DOHH2 (cell line): ENCODE measurements at regions not wholly inside any gene's neighbourhood (a gene's known extent, or its start where the extent isn't known, plus 50 kb on each side); places are given as distances from the start of the nearest gene placed in this dataset.

Source experiments
- H3F3A ChIP-seq: fragments of 200-600 bp; sonication (generic), shearing (Covaris generic); 2 replicates; pipeline ENCODE4 v1.6.0; 2016; ENCODE audit warnings: antibody characterized with exemption, mild to moderate bottlenecking; ENCODE audit not compliant: control insufficient read depth, insufficient read depth
- H3K27ac ChIP-seq: fragments of 200-600 bp; sonication (generic); 2 replicates; pipeline ENCODE4 v1.5.1; 2014; ENCODE audit warnings: low read depth, mild to moderate bottlenecking, low read length, moderate library complexity
- H3K27me3 ChIP-seq: fragments of 200-600 bp; sonication (generic); 2 replicates; pipeline ENCODE4 v1.6.1; 2014; ENCODE audit warnings: mild to moderate bottlenecking, low read length, mixed read lengths; ENCODE audit not compliant: control insufficient read depth
- H3K36me3 ChIP-seq: fragments of 200-600 bp; sonication (generic); 2 replicates; pipeline ENCODE4 v1.6.1; 2014; ENCODE audit warnings: mild to moderate bottlenecking, low read length, moderate library complexity, mixed read lengths; ENCODE audit not compliant: control insufficient read depth
- H3K4me1 ChIP-seq: fragments of 200-600 bp; sonication (generic); 2 replicates; pipeline ENCODE4 v1.6.1; 2014; ENCODE audit warnings: mild to moderate bottlenecking, low read length, mixed read lengths; ENCODE audit not compliant: control insufficient read depth
- H3K4me2 ChIP-seq: fragments of 200-600 bp; sonication (generic); 2 replicates; pipeline ENCODE4 v1.6.0; 2014; ENCODE audit warnings: mild to moderate bottlenecking, low read length, moderate library complexity
- H3K4me3 ChIP-seq: fragments of 200-600 bp; sonication (generic); 2 replicates; pipeline ENCODE4 v1.5.1; 2014; ENCODE audit warnings: mild to moderate bottlenecking, low read length, mixed read lengths
- H3K79me2 ChIP-seq: fragments of 200-600 bp; sonication (generic); 2 replicates; pipeline ENCODE4 v1.6.1; 2014; ENCODE audit warnings: mild to moderate bottlenecking, low read length, mixed read lengths; ENCODE audit not compliant: control insufficient read depth
- H3K9me2 ChIP-seq: fragments of 200-600 bp; sonication (generic); replicated peaks from 2 replicates; pipeline ENCODE4 v1.6.1; 2014; ENCODE audit warnings: mild to moderate bottlenecking, low read length, mixed read lengths; ENCODE audit not compliant: control insufficient read depth
- H3K9me3 ChIP-seq: fragments of 200-600 bp; sonication (generic); 2 replicates; pipeline ENCODE4 v1.6.1; 2014; ENCODE audit warnings: antibody characterized with exemption, low read length, mixed read lengths; ENCODE audit not compliant: control insufficient read depth, insufficient read depth
- H4K20me1 ChIP-seq: fragments of 200-600 bp; sonication (generic); 2 replicates; pipeline ENCODE4 v1.6.0; 2014; ENCODE audit warnings: low read depth, mild to moderate bottlenecking, antibody characterized with exemption, low read length, moderate library complexity; ENCODE audit not compliant: control insufficient read depth, insufficient read depth
- CTCF ChIP-seq: fragments of 200-600 bp; sonication (generic); IDR thresholded peaks from one replicate; pipeline ENCODE4 v1.5.1; 2014; ENCODE audit warnings: antibody characterized with exemption, mild to moderate bottlenecking, low read depth, low read length; ENCODE audit not compliant: poor library complexity, severe bottlenecking
- EZH2phosphoT487 ChIP-seq: fragments of 200-600 bp; sonication (generic); IDR thresholded peaks from 2 replicates; pipeline ENCODE4 v1.6.1; 2017; ENCODE audit warnings: borderline replicate concordance, mild to moderate bottlenecking, antibody characterized with exemption, low read length, moderate library complexity, mixed read lengths

DNA sequence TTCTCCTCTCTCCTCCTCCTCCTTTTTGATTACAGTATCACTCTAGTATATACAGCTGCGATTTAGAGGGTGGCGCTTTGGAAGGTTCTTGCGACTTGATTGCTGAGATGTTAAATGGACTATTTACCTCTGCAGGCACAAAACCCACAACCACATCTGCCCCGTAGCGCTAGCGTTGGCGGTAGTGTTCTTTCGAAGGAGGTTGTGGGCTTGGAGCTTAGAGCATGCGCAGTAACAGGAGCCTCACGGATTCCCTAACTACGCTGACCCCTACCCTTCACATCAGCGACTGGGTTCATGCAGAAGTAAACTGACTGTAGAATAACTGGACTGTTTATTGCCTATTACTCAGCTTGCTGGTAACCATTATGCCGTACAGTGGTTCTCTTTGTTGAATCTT is 58.0 kb downstream of the CGGBP1 start:
- Histone ChIP-seq H3K36me3 (no peaks in the 10 kb centered on the region), H3K4me1 (peaks cover 37% of the 10 kb centered on the region), H3K4me3 (no peak overlapping the region), H3K27me3 (no peaks in the 10 kb centered on the region), H3K9me3 (no peaks in the 10 kb centered on the region), H4K20me1 (no peaks in the 10 kb centered on the region), H3K79me2 (no peaks in the 10 kb centered on the region), H3K9me2 (no peaks in the 10 kb centered on the region), H3K4me2 (no peak overlapping the region), H3F3A (no peaks in the 10 kb centered on the region), H3K27ac (no peak overlapping the region)
- TF ChIP-seq EZH2phosphoT487 (no peak), CTCF (no peak)

- Histone ChIP-seq H3K79me2 (no peaks in the 10 kb centered on the region), H3K4me1 (peaks cover 25% of the 10 kb centered on the region), H3K36me3 (no peaks in the 10 kb centered on the region), H3K9me2 (no peaks in the 10 kb centered on the region), H4K20me1 (no peaks in the 10 kb centered on the region), H3K27ac (no peak overlapping the region), H3K27me3 (no peaks in the 10 kb centered on the region), H3K9me3 (no peaks in the 10 kb centered on the region), H3K4me3 (no peak overlapping the region), H3F3A (no peaks in the 10 kb centered on the region), H3K4me2 (peak overlapping the region; percentile 59)
- no peak for TF ChIP-seq EZH2phosphoT487
- no peak for TF ChIP-seq CTCF
Observed at GRCh38 chr3:87997966-87998365, 60.8 kb downstream of the CGGBP1 start.

GRCh38 chr3:87997298-87997697 is 61.5 kb downstream of the CGGBP1 start:
- no peaks in the 10 kb centered on the region for H3K9me2 ChIP-seq
- peak overlapping the region; percentile 38 for H3K27ac ChIP-seq
- no peaks in the 10 kb centered on the region for H4K20me1 ChIP-seq
- H3K4me3 ChIP-seq: peak overlapping the region; percentile 41
- TF ChIP-seq CTCF (no peak), EZH2phosphoT487 (no peak)
- H3K36me3 ChIP-seq: no peaks in the 10 kb centered on the region
- no peaks in the 10 kb centered on the region for H3K27me3 ChIP-seq
- H3F3A ChIP-seq: no peaks in the 10 kb centered on the region
- H3K9me3 ChIP-seq: no peaks in the 10 kb centered on the region
- peaks cover 25% of the 10 kb centered on the region for H3K4me1 ChIP-seq
- H3K79me2 ChIP-seq: no peaks in the 10 kb centered on the region
- peak overlapping the region; percentile 59 for H3K4me2 ChIP-seq

- H3K27ac ChIP-seq: peak overlapping the region; percentile 38
- H4K20me1 ChIP-seq: no peaks in the 10 kb centered on the region
- H3K4me2 ChIP-seq: peak overlapping the region; percentile 59
- H3K27me3 ChIP-seq: no peaks in the 10 kb centered on the region
- H3K36me3 ChIP-seq: no peaks in the 10 kb centered on the region
- H3K79me2 ChIP-seq: no peaks in the 10 kb centered on the region
- no peaks in the 10 kb centered on the region for H3K9me3 ChIP-seq
- peaks cover 25% of the 10 kb centered on the region for H3K4me1 ChIP-seq
- H3K9me2 ChIP-seq: no peaks in the 10 kb centered on the region
- H3K4me3 ChIP-seq: peak overlapping the region; percentile 41
- TF ChIP-seq EZH2phosphoT487: no peak
- TF ChIP-seq CTCF: no peak
- H3F3A ChIP-seq: no peaks in the 10 kb centered on the region
Observed at GRCh38 chr3:87996882-87997281, 61.9 kb downstream of the CGGBP1 start.
